GM19438 (cell line): ENCODE measurements at regions not wholly inside any gene's neighbourhood (a gene's known extent, or its start where the extent isn't known, plus 50 kb on each side); places are given as distances from the start of the nearest gene placed in this dataset.

Experiments
- ATAC-seq: cut with Tn5 transposase; IDR thresholded peaks from one replicate; pipeline ENCODE4 v1.9.1; 2021; ENCODE audit warnings: low read depth; ENCODE audit not compliant: unreplicated experiment

- no peak for ATAC-seq
Measured at GRCh38 chr2:64196963-64197362, 52.7 kb upstream of the PELI1 start.

- ATAC-seq = no peak
Measured at GRCh38 chr2:64201151-64201550, 56.9 kb upstream of the PELI1 start.

- no peak for ATAC-seq
Measured at GRCh38 chr2:64202206-64202845, 58.1 kb upstream of the PELI1 start.

GRCh38 chr2:64203131-64203857 is 59.1 kb upstream of the PELI1 start:
- no peak for ATAC-seq

- ATAC-seq = peak; percentile 80
Measured at GRCh38 chr2:64203858-64204632, 59.8 kb upstream of the PELI1 start.

- ATAC-seq = peak; percentile 15
Measured at GRCh38 chr2:64204703-64205102, 60.5 kb upstream of the PELI1 start.

- ATAC-seq = no peak
Measured at GRCh38 chr2:64205415-64205814, 61.2 kb upstream of the PELI1 start.

GRCh38 chr2:64207573-64207972 is 63.4 kb upstream of the PELI1 start:
- no peak for ATAC-seq

GRCh38 chr2:64210816-64211215 is 66.6 kb upstream of the PELI1 start:
- ATAC-seq = no peak

GRCh38 chr2:64211276-64211921 is 67.2 kb upstream of the PELI1 start:
- ATAC-seq = no peak

GRCh38 chr2:64212346-64212745 is 68.1 kb upstream of the PELI1 start:
- no peak for ATAC-seq

- ATAC-seq = no peak
Measured at GRCh38 chr2:64212801-64213321, 68.6 kb upstream of the PELI1 start.

- ATAC-seq = peak; percentile 54
Measured at GRCh38 chr2:64213532-64214275, 69.5 kb upstream of the PELI1 start.

- ATAC-seq = peak; percentile 60
Measured at GRCh38 chr2:64214281-64215115, 70.3 kb upstream of the PELI1 start.

GRCh38 chr2:64217198-64217869 is 73.1 kb upstream of the PELI1 start:
- ATAC-seq = no peak

GRCh38 chr2:64218137-64218802 is 74.0 kb upstream of the PELI1 start:
- no peak for ATAC-seq

GRCh38 chr2:64219149-64219548 is 74.9 kb upstream of the PELI1 start:
- ATAC-seq = no peak

- no peak for ATAC-seq
Measured at GRCh38 chr2:64220265-64220664, 76.0 kb upstream of the PELI1 start.
